C4-2B (cell line): ENCODE measurements at regions not wholly inside any gene's neighbourhood (a gene's known extent, or its start where the extent isn't known, plus 50 kb on each side); places are given as distances from the start of the nearest gene placed in this dataset.

ENCODE experiments used
- CTCF ChIP-seq: fragments of 450-650 bp; conservative IDR thresholded peaks from 2 replicates; pipeline ENCODE4 v1.5.1; 2017; ENCODE audit warnings: mild to moderate bottlenecking
- ZFX ChIP-seq: fragments of 450-650 bp; IDR thresholded peaks from 2 replicates; pipeline ENCODE4 v1.6.1; 2017

GRCh38 chr4:12716896-12717295, 767.2 kb downstream of the RAB28 start:
- no peak for TF ChIP-seq CTCF
- no peak for TF ChIP-seq ZFX
